Islet of Langerhans (tissue), 1 donor: ENCODE measurements at regions not wholly inside any gene's neighbourhood (a gene's known extent, or its start where the extent isn't known, plus 50 kb on each side); places are given as distances from the start of the nearest gene placed in this dataset.

ENCODE experiments used
- FAIRE-seq: peaks from one replicate; lab custom pipeline; 2011; peaks lifted over from hg19 to GRCh38; lab: Jason Lieb, UNC

DNA sequence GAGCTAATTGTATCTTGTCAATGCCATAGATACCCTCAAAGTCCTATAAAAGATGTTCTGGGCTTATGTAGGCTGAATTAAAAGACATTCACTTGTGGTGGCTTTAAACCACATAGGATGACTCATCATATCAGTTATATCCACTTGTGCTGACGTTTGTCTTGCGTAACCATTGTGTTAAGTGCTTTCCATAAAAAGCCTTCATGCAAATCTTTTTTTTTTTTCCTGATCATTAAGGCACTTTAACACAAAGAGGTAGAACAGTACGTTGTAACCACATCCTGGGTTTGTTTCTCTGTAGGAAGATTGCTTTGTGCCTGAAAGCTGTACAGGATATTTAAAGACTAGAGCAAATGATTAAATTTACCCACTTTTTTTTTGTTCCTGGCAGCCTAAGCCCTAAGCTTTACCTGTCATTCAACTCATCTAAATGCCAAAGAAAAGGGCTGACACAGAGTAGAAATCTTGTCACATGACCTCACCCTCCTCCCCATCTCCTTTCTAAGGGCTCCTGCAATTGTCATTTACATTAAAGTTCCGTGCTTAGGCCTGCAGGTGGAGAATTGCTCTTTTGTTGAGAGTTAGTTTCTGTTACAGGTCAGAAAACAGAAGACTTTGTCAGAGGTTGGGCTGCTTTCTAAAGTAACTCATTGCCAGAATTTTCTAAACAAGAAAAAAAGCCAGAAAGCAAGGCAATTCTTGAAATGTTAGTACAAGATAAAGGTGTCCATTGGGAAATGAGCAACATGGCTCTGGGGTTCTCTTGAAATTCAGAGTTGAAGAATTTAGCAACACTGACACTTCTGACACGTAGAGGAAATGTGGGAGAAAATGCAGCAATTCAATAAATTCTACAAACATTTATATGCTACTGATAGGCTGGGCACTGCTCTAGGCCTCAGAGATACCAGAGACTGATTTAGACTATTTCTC, 555.6 kb downstream of the PPARGC1A start:
- FAIRE-seq, result peak; percentile 97

DNA sequence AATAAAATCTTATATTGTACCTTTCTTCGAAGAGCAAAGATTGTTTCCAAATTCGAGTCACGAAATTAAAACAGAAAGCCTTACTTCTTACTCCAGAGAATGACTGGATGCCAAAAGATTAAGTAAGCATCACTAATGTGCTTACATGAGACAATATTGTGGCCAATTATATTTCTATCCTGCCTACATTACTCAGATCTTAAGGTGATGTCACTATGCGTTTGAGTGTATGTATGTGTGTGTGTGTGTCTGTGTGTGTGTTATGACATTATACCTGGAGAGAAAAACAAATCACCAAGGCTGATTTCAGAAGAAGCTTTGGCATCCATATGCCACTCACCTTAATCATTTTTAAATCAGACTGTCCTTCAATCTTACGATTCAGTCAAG, 556.3 kb downstream of the PPARGC1A start:
- peak; percentile 92 for FAIRE-seq

- no peak for FAIRE-seq
These were observed 557.5 kb downstream of the PPARGC1A start for GRCh38 chr4:23332313-23332712.

GRCh38 chr4:23327120-23327519, 562.7 kb downstream of the PPARGC1A start:
- no peak for FAIRE-seq

DNA sequence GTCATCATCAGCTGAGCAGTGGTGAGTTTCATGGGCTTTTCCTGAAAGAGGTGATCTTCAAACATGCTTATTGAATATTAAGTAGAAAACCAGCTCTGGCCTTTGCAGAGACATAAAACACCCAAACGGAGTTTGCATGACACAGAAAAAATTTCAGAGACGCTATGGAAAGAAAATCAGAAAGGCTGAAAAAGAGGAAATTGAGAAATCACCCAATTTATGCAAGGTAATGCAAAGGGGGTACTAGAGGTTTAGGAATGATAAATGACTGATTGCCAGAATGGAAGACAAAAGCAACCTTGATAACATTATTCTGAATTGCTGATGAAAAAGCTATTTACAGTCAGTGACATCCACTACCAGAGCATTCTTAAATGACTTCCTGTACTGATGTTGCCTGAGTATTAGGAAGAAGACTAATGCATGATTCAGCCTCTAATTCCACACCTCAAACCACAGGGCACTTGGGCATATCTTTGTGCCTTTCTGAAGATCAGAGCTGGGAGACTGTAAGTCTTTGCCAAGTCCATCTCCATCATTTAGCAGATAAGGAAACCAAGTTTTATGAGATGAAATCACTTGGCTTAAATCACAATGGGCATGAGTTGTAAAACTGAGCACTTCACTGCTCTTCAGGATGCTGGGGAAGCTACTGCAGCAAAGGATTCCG, 565.7 kb downstream of the PPARGC1A start:
- no peak for FAIRE-seq

- no peak for FAIRE-seq
These were observed 566.4 kb downstream of the PPARGC1A start for GRCh38 chr4:23323436-23323835.

DNA sequence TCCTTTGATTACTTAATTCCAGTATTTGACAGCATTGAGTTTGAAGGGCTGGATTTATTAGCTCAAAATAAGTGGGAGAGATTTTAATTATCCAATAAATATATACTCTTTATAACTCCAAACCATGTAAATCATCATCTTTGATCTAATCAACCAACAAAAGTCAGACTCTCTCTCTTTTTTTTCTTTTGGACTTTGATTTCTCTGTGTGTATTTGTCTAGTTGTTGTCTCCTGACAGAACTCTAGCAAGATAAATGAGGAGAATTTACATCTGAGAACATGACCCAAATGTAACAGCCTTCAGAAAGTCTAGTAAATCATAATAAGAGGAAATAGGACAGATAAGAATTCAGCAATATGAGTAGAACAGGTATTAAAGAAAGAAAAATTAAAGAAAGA, 567.1 kb downstream of the PPARGC1A start:
- FAIRE-seq, result no peak

DNA sequence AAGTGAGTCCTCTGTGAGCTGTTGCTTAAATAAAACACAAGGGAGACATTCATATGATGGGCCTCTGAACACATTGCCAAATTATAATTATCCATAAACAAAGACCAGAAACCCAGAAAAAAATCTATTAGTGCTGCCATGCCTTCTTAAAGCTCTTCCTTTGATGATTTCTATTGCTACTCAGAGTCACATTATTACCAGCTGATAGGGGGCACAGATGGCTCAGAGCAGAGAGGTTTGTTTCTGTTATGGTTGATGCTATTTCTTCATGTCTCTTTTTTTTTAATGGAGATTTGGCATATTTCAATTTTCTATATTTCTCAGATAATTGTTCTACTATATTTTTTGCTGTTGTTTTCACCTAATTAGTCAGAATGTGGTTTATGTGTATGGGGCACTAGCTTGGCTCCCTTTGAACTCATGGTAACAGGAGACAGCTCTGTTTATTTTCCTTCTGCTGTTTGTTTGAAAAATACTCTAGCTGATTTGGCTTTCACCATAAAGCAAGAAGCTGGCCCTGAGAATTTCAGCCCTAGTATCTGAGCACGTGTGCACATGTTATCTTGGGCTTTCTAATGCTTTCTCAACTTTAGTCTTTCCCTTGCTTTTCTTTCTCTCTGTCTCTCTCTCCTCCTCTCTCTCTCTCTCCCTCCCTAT, 568.8 kb downstream of the PPARGC1A start:
- no peak for FAIRE-seq

GRCh38 chr4:23312686-23313085, 577.2 kb downstream of the PPARGC1A start:
- no peak for FAIRE-seq

DNA sequence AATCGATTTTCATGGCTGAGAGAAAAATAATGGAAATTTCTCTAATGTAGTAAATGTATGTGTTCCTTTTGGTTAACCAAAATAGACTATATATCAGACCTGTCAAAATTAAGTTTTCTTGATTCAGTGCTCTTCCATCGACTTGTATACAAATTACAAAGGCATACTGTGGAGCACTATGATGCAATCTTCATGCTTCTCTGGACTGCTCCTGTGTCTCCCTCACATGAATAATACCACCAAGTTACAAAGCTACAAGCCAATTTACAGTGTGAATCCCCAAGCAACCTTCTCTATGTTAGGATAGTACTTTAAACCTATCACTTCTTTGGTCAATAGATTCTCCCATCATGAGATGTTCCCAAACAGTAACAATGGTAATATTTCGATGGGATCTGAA, 577.9 kb downstream of the PPARGC1A start:
- FAIRE-seq, result no peak

- no peak for FAIRE-seq
These were observed 584.8 kb downstream of the PPARGC1A start for GRCh38 chr4:23305026-23305425.

GRCh38 chr4:23298371-23298770, 591.5 kb downstream of the PPARGC1A start:
- no peak for FAIRE-seq

GRCh38 chr4:23297327-23297726, 592.5 kb downstream of the PPARGC1A start:
- no peak for FAIRE-seq

DNA sequence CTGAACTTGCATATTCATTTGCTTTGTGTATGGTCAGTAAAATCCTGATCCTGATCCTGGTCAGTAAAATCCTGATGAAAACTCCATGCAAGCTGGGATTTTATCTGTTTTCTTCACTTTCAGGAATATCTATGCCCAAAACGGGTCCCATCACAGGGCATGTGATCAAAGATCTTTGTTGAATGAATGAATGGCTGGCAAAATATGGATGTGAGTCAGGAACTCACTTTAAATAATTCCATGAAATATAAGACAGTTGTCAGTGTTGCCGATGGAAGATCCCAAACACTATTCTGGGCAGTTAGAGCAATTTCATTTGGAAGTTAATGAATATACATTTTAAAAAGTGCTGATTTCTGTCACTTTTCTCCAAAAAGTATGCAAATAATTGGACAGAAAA, 598.4 kb downstream of the GBA3 start:
- no peak for FAIRE-seq

DNA sequence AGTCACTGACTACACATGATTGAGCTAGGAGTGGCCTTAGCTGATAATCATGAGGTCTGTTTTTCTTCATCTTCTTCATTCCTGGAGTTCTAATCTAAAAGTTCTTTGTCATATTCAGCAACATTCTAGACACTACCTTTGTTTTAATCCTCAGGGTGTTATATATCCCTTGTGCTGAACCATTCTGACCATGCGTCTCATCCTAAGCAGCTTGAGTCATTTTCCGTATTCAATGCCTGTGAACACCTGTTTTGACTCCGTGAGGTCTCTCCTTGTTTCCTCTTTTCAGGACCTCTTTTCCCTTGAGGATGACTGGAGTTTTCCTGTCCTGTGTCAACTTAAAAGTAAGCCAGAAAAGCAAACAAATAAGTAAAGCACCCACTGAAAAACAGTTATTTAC, 597.9 kb downstream of the GBA3 start:
- FAIRE-seq, result no peak

DNA sequence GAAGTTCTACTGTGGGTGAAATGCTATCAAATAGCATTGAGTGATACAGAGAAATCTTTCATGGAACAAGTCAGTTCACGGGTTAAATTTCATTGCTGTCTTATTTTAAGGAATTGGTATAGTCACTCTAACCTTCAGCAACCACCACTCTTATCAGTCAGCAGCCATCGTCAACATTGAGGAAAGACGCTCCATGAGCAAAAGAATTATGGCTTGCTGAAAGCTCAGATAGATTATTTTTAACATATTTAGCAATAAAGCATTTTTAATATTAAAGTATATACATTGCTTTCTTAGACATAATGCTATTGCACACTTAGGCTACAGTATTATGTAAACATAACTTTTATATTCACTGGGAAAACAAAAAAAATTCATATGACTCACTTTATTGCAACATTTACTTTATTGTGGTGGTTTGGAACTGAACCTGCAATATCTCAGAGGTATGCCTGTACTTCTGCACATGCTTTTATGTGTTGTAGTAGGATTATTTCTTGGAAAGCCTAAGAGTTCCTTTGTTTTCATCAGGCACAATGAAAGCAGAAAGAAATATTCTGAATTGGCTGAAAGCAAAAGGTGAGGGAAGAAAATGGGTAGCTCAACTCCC, 586.7 kb downstream of the GBA3 start:
- no peak for FAIRE-seq

GRCh38 chr4:23278845-23279244, 586.1 kb downstream of the GBA3 start:
- FAIRE-seq, result no peak

GRCh38 chr4:23276076-23276475, 583.3 kb downstream of the GBA3 start:
- FAIRE-seq, result no peak

DNA sequence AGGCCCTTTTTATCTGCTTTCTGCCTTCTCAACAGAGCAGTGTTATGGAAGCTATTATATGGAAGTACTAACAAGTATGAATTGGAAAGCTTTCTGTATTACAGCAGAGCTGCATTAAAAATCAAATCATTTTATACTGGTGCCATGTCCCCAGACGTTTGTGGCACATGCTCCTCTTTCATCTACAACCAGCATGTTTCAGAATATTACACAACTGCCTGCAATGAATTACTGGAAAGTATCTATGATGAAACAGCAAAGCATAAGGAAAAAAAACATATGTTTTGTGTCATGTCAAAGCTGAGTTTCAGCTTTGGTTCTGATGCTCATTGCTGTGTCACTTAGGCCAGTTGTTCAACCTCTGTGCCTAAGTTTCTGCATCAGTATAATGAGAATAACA, 576.8 kb downstream of the GBA3 start:
- FAIRE-seq, result no peak

DNA sequence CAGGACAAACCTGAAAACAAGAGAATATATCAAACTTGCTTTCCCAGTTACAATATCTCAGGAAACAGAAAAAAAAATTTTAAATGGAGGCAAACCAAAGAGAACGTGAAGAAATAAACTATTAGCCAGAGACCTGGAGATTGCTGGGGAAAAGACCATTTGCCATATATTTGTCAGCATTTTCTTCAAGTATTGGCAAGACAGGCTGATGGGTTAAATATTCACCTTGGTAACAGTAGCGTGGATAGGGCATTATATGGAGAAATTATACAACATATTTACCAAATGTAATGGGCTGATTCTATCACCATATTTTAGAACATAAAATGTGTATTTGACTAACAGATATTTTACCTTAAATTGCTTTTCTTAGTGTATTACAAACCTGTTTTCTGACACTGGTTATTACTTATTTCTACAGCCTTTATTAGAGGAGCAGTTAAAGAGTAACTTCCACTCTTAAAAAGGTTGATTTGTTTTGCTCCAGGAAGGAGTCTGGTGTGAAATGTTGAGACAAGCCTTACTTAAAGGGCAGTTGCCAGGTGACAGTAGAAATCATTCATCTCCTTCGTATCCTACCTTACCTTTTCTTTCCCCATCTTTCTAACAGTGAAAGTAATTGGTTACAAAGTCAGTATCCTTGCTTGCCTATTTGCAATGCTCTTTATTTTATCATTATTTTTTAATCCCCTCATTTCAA, 575.5 kb downstream of the GBA3 start:
- FAIRE-seq, result peak; percentile 84

DNA sequence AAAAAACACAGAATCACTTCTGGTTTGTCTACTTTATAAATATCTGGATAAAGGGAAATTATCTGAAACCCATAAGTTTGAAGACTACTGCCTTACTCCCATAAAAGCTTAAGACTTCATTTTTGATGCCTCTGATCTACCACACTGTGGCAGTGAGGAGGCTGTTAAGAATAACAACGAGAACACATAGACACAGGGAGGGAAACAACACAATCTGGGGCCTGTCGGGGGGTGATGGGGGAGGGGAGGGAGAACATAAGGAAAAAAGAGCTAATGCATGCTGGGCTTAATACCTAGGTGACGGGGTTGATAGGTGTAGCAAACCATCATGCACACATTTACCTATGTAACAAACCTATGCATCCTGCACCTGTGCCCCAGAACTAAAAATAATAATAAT, 573.7 kb downstream of the GBA3 start:
- no peak for FAIRE-seq

DNA sequence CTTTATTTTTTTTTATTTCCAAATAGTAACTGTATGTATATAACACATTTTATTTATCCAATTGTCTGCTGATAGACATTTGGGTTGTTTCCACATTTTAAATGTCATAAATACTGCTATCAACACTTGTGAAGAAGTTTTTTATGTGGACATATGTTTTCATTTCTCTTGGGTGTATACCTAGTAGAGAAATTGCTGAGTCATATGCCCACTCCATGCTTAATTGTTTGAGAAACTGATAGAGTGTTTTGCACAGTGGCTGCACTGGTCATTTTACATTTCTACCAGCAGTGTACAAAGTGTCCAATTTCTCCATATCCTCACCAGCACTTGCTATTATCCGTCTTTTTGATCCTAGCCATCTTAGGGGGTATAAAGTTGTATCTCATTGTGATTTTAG, 567.8 kb downstream of the GBA3 start:
- no peak for FAIRE-seq
